ENCODE measurements at regions not wholly inside any gene's neighbourhood (a gene's known extent, or its start where the extent isn't known, plus 50 kb on each side); places are given as distances from the start of the nearest gene placed in this dataset.
A peak's percentile ranks its signal among the peaks of the same experiment; 100 is the strongest.

GRCh38 chr1:230556453-230556852, 85.8 kb upstream of the COG2 start (continued):
- TF ChIP-seq ZNF768 (tag by site-specific recombination; IDR thresholded peaks at IDR 0.05) (no peak), ZNF341 (tag by site-specific recombination; IDR thresholded peaks at IDR 0.05; ENCODE audit: low read depth) (no peak), ZBTB10 (tag by site-specific recombination; IDR thresholded peaks at IDR 0.05) (no peak)

GRCh38 chr1:230555814-230556213, 86.5 kb upstream of the COG2 start:
- POLR2A ChIA-PET = no interaction called here
- no peaks in the 10 kb centered on the region for H3K9me3 ChIP-seq (ENCODE audit: control insufficient read depth, insufficient read depth, low read depth, low read length)
- H3K36me3 ChIP-seq (ENCODE audit: control insufficient read depth in 2 of 2, insufficient read depth in 1 of 2, low read length in 2 of 2) = no peaks in the 10 kb centered on the region
- no peaks in the 10 kb centered on the region for H3K4me1 ChIP-seq (ENCODE audit: control insufficient read depth, insufficient read depth, low read length)
- H3K4me3 ChIP-seq (ENCODE audit: low read depth, low read length) = no peak overlapping the region
- TF ChIP-seq ZNF335 (tag by site-specific recombination; conservative IDR thresholded peaks at IDR 0.05) = peak; percentile 48; the same call in 1 of the 2 replicates
- TF ChIP-seq ZNF791 (tag by site-specific recombination; IDR thresholded peaks at IDR 0.05) = no peak
- no peak overlapping the region for H3K27ac ChIP-seq (ENCODE audit: extremely low read depth, low read depth, low read length)
- CTCF ChIA-PET = interaction anchor here (1.4 kb wide), 1 partner anchor 86 kb away, joined by 4 read pairs; no protein-coding TSS in a partner anchor

DNA sequence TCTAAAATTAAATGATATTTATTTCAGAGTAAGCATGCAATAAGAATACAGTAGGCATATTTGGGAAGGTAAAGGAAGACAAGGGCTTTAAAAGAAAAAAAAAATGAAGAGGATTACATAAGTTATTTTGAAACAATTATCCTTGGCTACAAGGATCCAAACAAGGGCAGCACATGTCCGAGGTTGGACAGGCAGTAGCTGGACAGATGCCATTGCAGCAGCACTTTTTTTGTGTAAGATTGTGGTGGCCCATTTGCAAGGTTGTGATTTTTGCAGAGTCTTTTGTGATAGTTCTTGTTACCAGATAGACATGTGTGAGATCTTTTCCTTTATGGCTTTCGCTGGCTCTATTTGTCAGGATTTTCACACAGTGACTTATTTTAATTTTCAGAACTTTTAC, 89.4 kb upstream of the COG2 start:
- Histone ChIP-seq H3K27ac (ENCODE audit: extremely low read depth, low read depth, low read length) (no peak overlapping the region), H3K4me1 (ENCODE audit: control insufficient read depth, insufficient read depth, low read length) (no peaks in the 10 kb centered on the region), H3K4me3 (ENCODE audit: low read depth, low read length) (no peak overlapping the region), H3K9me3 (ENCODE audit: control insufficient read depth, insufficient read depth, low read depth, low read length) (no peaks in the 10 kb centered on the region), H3K36me3 (ENCODE audit: control insufficient read depth in 2 of 2, insufficient read depth in 1 of 2, low read length in 2 of 2) (no peaks in the 10 kb centered on the region)
- CTCF ChIA-PET = interaction anchor here (0.9 kb wide), 1 partner anchor 23 kb away, joined by 3 read pairs; no protein-coding TSS in a partner anchor
- POLR2A ChIA-PET = no interaction called here
- TF ChIP-seq, protein P1, sequence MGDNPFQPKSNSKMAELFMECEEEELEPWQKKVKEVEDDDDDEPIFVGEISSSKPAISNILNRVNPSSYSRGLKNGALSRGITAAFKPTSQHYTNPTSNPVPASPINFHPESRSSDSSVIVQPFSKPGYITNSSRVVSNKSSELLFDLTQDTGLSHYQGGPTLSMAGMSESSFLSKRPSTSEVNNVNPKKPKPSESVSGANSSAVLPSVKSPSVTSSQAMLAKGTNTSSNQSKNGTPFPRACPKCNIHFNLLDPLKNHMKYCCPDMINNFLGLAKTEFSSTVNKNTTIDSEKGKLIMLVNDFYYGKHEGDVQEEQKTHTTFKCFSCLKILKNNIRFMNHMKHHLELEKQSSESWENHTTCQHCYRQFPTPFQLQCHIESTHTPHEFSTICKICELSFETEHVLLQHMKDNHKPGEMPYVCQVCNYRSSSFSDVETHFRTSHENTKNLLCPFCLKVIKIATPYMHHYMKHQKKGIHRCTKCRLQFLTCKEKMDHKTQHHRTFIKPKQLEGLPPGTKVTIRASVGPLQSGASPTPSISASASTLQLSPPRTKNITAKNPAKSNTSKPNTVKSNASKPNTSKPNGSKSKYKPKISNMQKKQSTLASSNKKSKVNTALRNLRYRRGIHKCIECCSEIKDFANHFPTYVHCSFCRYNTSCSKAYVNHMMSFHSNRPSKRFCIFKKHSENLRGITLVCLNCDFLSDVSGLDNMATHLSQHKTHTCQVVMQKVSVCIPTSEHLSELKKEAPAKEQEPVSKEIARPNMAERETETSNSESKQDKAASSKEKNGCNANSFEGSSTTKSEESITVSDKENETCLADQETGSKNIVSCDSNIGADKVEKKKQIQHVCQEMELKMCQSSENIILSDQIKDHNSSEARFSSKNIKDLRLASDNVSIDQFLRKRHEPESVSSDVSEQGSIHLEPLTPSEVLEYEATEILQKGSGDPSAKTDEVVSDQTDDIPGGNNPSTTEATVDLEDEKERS (tag by site-specific recombination; IDR thresholded peaks at IDR 0.05) = no peak
- TF ChIP-seq, protein P2, sequence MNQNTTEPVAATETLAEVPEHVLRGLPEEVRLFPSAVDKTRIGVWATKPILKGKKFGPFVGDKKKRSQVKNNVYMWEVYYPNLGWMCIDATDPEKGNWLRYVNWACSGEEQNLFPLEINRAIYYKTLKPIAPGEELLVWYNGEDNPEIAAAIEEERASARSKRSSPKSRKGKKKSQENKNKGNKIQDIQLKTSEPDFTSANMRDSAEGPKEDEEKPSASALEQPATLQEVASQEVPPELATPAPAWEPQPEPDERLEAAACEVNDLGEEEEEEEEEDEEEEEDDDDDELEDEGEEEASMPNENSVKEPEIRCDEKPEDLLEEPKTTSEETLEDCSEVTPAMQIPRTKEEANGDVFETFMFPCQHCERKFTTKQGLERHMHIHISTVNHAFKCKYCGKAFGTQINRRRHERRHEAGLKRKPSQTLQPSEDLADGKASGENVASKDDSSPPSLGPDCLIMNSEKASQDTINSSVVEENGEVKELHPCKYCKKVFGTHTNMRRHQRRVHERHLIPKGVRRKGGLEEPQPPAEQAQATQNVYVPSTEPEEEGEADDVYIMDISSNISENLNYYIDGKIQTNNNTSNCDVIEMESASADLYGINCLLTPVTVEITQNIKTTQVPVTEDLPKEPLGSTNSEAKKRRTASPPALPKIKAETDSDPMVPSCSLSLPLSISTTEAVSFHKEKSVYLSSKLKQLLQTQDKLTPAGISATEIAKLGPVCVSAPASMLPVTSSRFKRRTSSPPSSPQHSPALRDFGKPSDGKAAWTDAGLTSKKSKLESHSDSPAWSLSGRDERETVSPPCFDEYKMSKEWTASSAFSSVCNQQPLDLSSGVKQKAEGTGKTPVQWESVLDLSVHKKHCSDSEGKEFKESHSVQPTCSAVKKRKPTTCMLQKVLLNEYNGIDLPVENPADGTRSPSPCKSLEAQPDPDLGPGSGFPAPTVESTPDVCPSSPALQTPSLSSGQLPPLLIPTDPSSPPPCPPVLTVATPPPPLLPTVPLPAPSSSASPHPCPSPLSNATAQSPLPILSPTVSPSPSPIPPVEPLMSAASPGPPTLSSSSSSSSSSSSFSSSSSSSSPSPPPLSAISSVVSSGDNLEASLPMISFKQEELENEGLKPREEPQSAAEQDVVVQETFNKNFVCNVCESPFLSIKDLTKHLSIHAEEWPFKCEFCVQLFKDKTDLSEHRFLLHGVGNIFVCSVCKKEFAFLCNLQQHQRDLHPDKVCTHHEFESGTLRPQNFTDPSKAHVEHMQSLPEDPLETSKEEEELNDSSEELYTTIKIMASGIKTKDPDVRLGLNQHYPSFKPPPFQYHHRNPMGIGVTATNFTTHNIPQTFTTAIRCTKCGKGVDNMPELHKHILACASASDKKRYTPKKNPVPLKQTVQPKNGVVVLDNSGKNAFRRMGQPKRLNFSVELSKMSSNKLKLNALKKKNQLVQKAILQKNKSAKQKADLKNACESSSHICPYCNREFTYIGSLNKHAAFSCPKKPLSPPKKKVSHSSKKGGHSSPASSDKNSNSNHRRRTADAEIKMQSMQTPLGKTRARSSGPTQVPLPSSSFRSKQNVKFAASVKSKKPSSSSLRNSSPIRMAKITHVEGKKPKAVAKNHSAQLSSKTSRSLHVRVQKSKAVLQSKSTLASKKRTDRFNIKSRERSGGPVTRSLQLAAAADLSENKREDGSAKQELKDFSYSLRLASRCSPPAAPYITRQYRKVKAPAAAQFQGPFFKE (tag by site-specific recombination; IDR thresholded peaks at IDR 0.05; ENCODE audit: borderline replicate concordance) = no peak
- TF ChIP-seq ZNF580 (tag by site-specific recombination; IDR thresholded peaks at IDR 0.05) (no peak), ZNF670 (tag by site-specific recombination; IDR thresholded peaks at IDR 0.05; ENCODE audit: low read depth) (no peak)
- TF ChIP-seq, protein P3, sequence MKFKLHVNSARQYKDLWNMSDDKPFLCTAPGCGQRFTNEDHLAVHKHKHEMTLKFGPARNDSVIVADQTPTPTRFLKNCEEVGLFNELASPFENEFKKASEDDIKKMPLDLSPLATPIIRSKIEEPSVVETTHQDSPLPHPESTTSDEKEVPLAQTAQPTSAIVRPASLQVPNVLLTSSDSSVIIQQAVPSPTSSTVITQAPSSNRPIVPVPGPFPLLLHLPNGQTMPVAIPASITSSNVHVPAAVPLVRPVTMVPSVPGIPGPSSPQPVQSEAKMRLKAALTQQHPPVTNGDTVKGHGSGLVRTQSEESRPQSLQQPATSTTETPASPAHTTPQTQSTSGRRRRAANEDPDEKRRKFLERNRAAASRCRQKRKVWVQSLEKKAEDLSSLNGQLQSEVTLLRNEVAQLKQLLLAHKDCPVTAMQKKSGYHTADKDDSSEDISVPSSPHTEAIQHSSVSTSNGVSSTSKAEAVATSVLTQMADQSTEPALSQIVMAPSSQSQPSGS (tag by site-specific recombination; IDR thresholded peaks at IDR 0.05; ENCODE audit: low read depth) = no peak
